ENCODE measurements at regions not wholly inside any gene's neighbourhood (a gene's known extent, or its start where the extent isn't known, plus 50 kb on each side); places are given as distances from the start of the nearest gene placed in this dataset.
A peak's percentile ranks its signal among the peaks of the same experiment; 100 is the strongest.
"Not testable (repeated sequence)": the region's sequence is repeated elsewhere in the genome, so short reads cannot be mapped to it uniquely, and the experiment has no call there.

GRCh38 chr4:187370918-187371317, 624.7 kb upstream of the ZFP42 start:
- no peak for DNase-seq

GRCh38 chr4:187378441-187378840, 617.1 kb upstream of the ZFP42 start:
- no peak for DNase-seq

GRCh38 chr4:187380181-187380581, 615.4 kb upstream of the ZFP42 start:
- no peak for DNase-seq

GRCh38 chr4:187383181-187383580, 612.4 kb upstream of the ZFP42 start:
- DNase-seq, result no peak

GRCh38 chr4:187387739-187388138, 607.8 kb upstream of the ZFP42 start:
- no peak for DNase-seq

GRCh38 chr4:187389420-187389819, 606.2 kb upstream of the ZFP42 start:
- no peak for DNase-seq

GRCh38 chr4:187390646-187391045, 604.9 kb upstream of the ZFP42 start:
- DNase-seq, result peak; percentile 2

- no peak for DNase-seq
Measured at GRCh38 chr4:187393531-187394344, 601.8 kb upstream of the ZFP42 start.

- no peak for DNase-seq
Measured at GRCh38 chr4:187396106-187396505, 599.5 kb upstream of the ZFP42 start.

GRCh38 chr4:187408447-187408846, 587.1 kb upstream of the ZFP42 start:
- DNase-seq, result not testable (repeated sequence)

GRCh38 chr4:187413564-187414358, 581.8 kb upstream of the ZFP42 start:
- no peak for DNase-seq

GRCh38 chr4:187414716-187415115, 580.9 kb upstream of the ZFP42 start:
- DNase-seq, result no peak

- no peak for DNase-seq
Measured at GRCh38 chr4:187415231-187415630, 580.3 kb upstream of the ZFP42 start.

GRCh38 chr4:187416216-187416615, 579.4 kb upstream of the ZFP42 start:
- no peak for DNase-seq

GRCh38 chr4:187417721-187418120, 577.9 kb upstream of the ZFP42 start:
- no peak for DNase-seq

- peak; percentile 4 for DNase-seq
Measured at GRCh38 chr4:187422655-187423054, 572.9 kb upstream of the ZFP42 start.

- DNase-seq, result no peak
Measured at GRCh38 chr4:187424636-187425035, 570.9 kb upstream of the ZFP42 start.

GRCh38 chr4:187426511-187426910, 569.1 kb upstream of the ZFP42 start:
- no peak for DNase-seq

- DNase-seq, result no peak
Measured at GRCh38 chr4:187432310-187432709, 563.3 kb upstream of the ZFP42 start.

GRCh38 chr4:187433141-187433540, 562.4 kb upstream of the ZFP42 start:
- no peak for DNase-seq

GRCh38 chr4:187436251-187436650, 559.3 kb upstream of the ZFP42 start:
- no peak for DNase-seq

- DNase-seq, result no peak
Measured at GRCh38 chr4:187444061-187444460, 551.5 kb upstream of the ZFP42 start.

GRCh38 chr4:187449702-187450101, 545.9 kb upstream of the ZFP42 start:
- DNase-seq, result no peak

- no peak for DNase-seq
Measured at GRCh38 chr4:187451776-187452175, 543.8 kb upstream of the ZFP42 start.

Measured in hematopoietic multipotent progenitor cell treated with erythropoietin and hydrocortisone succinate and interleukin-3 and kit ligand, for 4 days (in vitro differentiated cells).